Ishikawa (cell line): ENCODE measurements at regions not wholly inside any gene's neighbourhood (a gene's known extent, or its start where the extent isn't known, plus 50 kb on each side); places are given as distances from the start of the nearest gene placed in this dataset.

Experiments
- CEBPB ChIP-seq: IDR thresholded peaks from 2 replicates; pipeline ENCODE4 v1.6.1; 2012
- CREB1 ChIP-seq: IDR thresholded peaks from 2 replicates; pipeline ENCODE4 v1.6.1; 2012; ENCODE audit warnings: low read depth
- EGR1 ChIP-seq: IDR thresholded peaks from 2 replicates; pipeline ENCODE4 v1.6.1; 2012
- EP300 ChIP-seq: IDR thresholded peaks from 2 replicates; pipeline ENCODE4 v1.6.1; 2012; ENCODE audit warnings: borderline replicate concordance
- FOXM1 ChIP-seq: IDR thresholded peaks from 2 replicates; pipeline ENCODE4 v1.6.1; 2012; ENCODE audit warnings: low read depth, borderline replicate concordance
- RAD21 ChIP-seq: IDR thresholded peaks from 2 replicates; pipeline ENCODE4 v1.6.1; 2012; ENCODE audit warnings: low read depth
- TAF1 ChIP-seq: IDR thresholded peaks from 2 replicates; pipeline ENCODE4 v1.6.1; 2012; ENCODE audit warnings: low read depth, mild to moderate bottlenecking
- TCF12 ChIP-seq: IDR thresholded peaks from 2 replicates; pipeline ENCODE4 v1.6.1; 2012; ENCODE audit warnings: low read depth
- TEAD4 ChIP-seq: IDR thresholded peaks from 2 replicates; pipeline ENCODE4 v1.6.1; 2012
- YY1 ChIP-seq: IDR thresholded peaks from 2 replicates; pipeline ENCODE4 v1.6.1; 2012; ENCODE audit warnings: low read depth
- ZBTB7A ChIP-seq: IDR thresholded peaks from 2 replicates; pipeline ENCODE4 v1.6.1; 2012; ENCODE audit warnings: low read depth
- TF ChIP-seq, protein P1 (sequence below): IDR thresholded peaks from 2 replicates; pipeline ENCODE4 v1.6.1; 2012; ENCODE audit warnings: low read depth, mild to moderate bottlenecking
- TF ChIP-seq, protein P2 (sequence below): IDR thresholded peaks from 2 replicates; pipeline ENCODE4 v1.6.1; 2012
- TF ChIP-seq, protein P3 (sequence below): IDR thresholded peaks from 2 replicates; pipeline ENCODE4 v1.6.1; 2012

DNA sequence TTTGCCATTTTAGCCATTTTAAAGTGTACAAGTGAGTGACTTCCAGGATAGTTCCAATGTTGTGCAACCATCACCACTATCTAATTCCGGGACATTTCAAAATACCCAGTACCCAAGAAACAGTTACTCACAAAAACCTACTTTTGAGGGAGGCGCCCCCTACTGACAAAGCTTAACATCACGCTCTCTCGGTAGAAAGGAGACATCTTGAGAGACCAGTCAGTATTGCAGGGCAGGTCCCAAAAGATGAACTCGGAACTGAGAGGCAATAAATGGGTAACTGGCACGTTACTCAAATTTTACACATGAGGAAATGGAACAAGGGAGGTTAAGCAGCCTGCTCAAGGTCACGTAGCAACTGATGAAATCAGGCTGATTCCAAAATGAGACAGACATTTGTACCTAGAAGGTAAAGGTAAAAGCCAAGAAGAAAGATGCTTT, 50.0 kb upstream of the POU2AF1 start:
- TF ChIP-seq CREB1 = no peak
- TF ChIP-seq YY1 = no peak
- no peak for TF ChIP-seq TCF12
- TF ChIP-seq EP300 = no peak
- no peak for TF ChIP-seq FOXM1
- no peak for TF ChIP-seq TEAD4
- TF ChIP-seq TAF1 = no peak
- TF ChIP-seq, protein P1, sequence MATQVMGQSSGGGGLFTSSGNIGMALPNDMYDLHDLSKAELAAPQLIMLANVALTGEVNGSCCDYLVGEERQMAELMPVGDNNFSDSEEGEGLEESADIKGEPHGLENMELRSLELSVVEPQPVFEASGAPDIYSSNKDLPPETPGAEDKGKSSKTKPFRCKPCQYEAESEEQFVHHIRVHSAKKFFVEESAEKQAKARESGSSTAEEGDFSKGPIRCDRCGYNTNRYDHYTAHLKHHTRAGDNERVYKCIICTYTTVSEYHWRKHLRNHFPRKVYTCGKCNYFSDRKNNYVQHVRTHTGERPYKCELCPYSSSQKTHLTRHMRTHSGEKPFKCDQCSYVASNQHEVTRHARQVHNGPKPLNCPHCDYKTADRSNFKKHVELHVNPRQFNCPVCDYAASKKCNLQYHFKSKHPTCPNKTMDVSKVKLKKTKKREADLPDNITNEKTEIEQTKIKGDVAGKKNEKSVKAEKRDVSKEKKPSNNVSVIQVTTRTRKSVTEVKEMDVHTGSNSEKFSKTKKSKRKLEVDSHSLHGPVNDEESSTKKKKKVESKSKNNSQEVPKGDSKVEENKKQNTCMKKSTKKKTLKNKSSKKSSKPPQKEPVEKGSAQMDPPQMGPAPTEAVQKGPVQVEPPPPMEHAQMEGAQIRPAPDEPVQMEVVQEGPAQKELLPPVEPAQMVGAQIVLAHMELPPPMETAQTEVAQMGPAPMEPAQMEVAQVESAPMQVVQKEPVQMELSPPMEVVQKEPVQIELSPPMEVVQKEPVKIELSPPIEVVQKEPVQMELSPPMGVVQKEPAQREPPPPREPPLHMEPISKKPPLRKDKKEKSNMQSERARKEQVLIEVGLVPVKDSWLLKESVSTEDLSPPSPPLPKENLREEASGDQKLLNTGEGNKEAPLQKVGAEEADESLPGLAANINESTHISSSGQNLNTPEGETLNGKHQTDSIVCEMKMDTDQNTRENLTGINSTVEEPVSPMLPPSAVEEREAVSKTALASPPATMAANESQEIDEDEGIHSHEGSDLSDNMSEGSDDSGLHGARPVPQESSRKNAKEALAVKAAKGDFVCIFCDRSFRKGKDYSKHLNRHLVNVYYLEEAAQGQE = no peak
- TF ChIP-seq RAD21 = peak; percentile 45; the same call in 1 of the 2 replicates
- TF ChIP-seq ZBTB7A = no peak
- TF ChIP-seq CEBPB = no peak
- TF ChIP-seq, protein P2, sequence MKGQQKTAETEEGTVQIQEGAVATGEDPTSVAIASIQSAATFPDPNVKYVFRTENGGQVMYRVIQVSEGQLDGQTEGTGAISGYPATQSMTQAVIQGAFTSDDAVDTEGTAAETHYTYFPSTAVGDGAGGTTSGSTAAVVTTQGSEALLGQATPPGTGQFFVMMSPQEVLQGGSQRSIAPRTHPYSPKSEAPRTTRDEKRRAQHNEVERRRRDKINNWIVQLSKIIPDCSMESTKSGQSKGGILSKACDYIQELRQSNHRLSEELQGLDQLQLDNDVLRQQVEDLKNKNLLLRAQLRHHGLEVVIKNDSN = no peak
- TF ChIP-seq, protein P3, sequence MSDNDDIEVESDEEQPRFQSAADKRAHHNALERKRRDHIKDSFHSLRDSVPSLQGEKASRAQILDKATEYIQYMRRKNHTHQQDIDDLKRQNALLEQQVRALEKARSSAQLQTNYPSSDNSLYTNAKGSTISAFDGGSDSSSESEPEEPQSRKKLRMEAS = no peak
- TF ChIP-seq EGR1 = no peak
